ENCODE measurements at regions not wholly inside any gene's neighbourhood (a gene's known extent, or its start where the extent isn't known, plus 50 kb on each side); places are given as distances from the start of the nearest gene placed in this dataset.

- ATAC-seq: no peak
- H3K36me3 Mint-ChIP-seq (ENCODE audit: low read depth): no peaks in the 10 kb centered on the region
Observed at GRCh38 chr2:177340158-177340557, 52.4 kb upstream of the AGPS start.

More at GRCh38 chr2:177340158-177340557, 52.4 kb upstream of the AGPS start:
- Histone ChIP-seq H3K79me2 (replicated peaks; ENCODE audit: insufficient read depth) (no peaks in the 10 kb centered on the region), H3F3A (replicated peaks; ENCODE audit: low read depth) (no peaks in the 10 kb centered on the region), H3K9me2 (ENCODE audit: insufficient read depth) (no peaks in the 10 kb centered on the region), H3K4me2 (no peak overlapping the region), H3K36me3 (ENCODE audit: insufficient read depth) (no peaks in the 10 kb centered on the region), H4K20me1 (replicated peaks; ENCODE audit: insufficient read depth) (no peaks in the 10 kb centered on the region), H3K4me3 (no peak overlapping the region), H3K27ac (ENCODE audit: low read depth) (no peak overlapping the region), H3K4me1 (ENCODE audit: insufficient read depth) (no peaks in the 10 kb centered on the region), H3K27me3 (ENCODE audit: insufficient read depth) (no peaks in the 10 kb centered on the region), H2AFZ (no peak overlapping the region)
- no peaks in the 10 kb centered on the region for H3K27me3 Mint-ChIP-seq (ENCODE audit: insufficient read depth, low read depth, poor library complexity)
- H3K27ac Mint-ChIP-seq: no peak overlapping the region
- H3K4me1 Mint-ChIP-seq: no peaks in the 10 kb centered on the region; the same call in 2 of the 3 replicates
- TF ChIP-seq JUNB (IDR thresholded peaks at IDR 0.05; ENCODE audit: unreplicated experiment): no peak
- no peak for TF ChIP-seq CTCF (conservative IDR thresholded peaks at IDR 0.05; ENCODE audit: low read depth in 2 of 2)
- no peak for TF ChIP-seq ZNF462 (CRISPR knock-in tag; IDR thresholded peaks at IDR 0.05)
- no peak for TF ChIP-seq STAT1 (IDR thresholded peaks at IDR 0.05; ENCODE audit: unreplicated experiment)
- TF ChIP-seq ZNF114 (CRISPR knock-in tag; IDR thresholded peaks at IDR 0.05): no peak
- no peak for TF ChIP-seq REST (IDR thresholded peaks at IDR 0.05; ENCODE audit: unreplicated experiment)
- TF ChIP-seq EZH2phosphoT487 (IDR thresholded peaks at IDR 0.05; ENCODE audit: unreplicated experiment): no peak
- no peak for TF ChIP-seq EZH2 (IDR thresholded peaks at IDR 0.05; ENCODE audit: low read depth, unreplicated experiment)
- TF ChIP-seq ETS1 (IDR thresholded peaks at IDR 0.05): no peak
- no peak for TF ChIP-seq POLR2AphosphoS5 (IDR thresholded peaks at IDR 0.05; ENCODE audit: low read depth)
- no peak for TF ChIP-seq CREB1 (CRISPR knock-in tag; IDR thresholded peaks at IDR 0.05; ENCODE audit: low read depth)
- no peak for TF ChIP-seq ZNF331 (CRISPR knock-in tag; IDR thresholded peaks at IDR 0.05; ENCODE audit: low read depth)
- TF ChIP-seq NANOG (IDR thresholded peaks at IDR 0.05; ENCODE audit: borderline replicate concordance): no peak
- H3K4me3 Mint-ChIP-seq: no peak overlapping the region
- no peak for DNase-seq (ENCODE audit: low spot score)
- no peaks in the 10 kb centered on the region for H3K9me3 Mint-ChIP-seq
